GM23338 (cell line): ENCODE measurements at regions not wholly inside any gene's neighbourhood (a gene's known extent, or its start where the extent isn't known, plus 50 kb on each side); places are given as distances from the start of the nearest gene placed in this dataset.

Source experiments
- ATAC-seq: fragments of 200-7000 bp; cut with Tn5 transposase; 3 replicates; pipeline ENCODE4 v1.9.1; 2020
- DNase-seq: peaks from one replicate; pipeline ENCODE4 v3.0.0-alpha.2; 2015; ENCODE audit warnings: low spot score
- H2AFZ ChIP-seq: fragments of 200-600 bp; sonication (generic); 2 replicates; pipeline ENCODE4 v1.8.0; 2016; ENCODE audit warnings: antibody characterized with exemption, mild to moderate bottlenecking, moderate library complexity
- H3F3A ChIP-seq: fragments of 200-600 bp; sonication (generic); replicated peaks from 2 replicates; pipeline ENCODE4 v1.8.0; 2017; ENCODE audit warnings: antibody characterized with exemption, mixed run types, low read depth
- H3K27ac ChIP-seq: fragments of 200-600 bp; sonication (generic); 2 replicates; pipeline ENCODE4 v1.6.1; 2016; ENCODE audit warnings: low read depth
- H3K27me3 ChIP-seq: fragments of 200-600 bp; sonication (generic); 2 replicates; pipeline ENCODE4 v1.8.0; 2016; ENCODE audit warnings: mild to moderate bottlenecking, mixed run types, moderate library complexity; ENCODE audit not compliant: insufficient read depth
- H3K36me3 ChIP-seq: fragments of 200-600 bp; sonication (generic); 2 replicates; pipeline ENCODE4 v1.8.0; 2016; ENCODE audit warnings: mild to moderate bottlenecking; ENCODE audit not compliant: insufficient read depth
- H3K4me1 ChIP-seq: fragments of 200-600 bp; sonication (generic); 2 replicates; pipeline ENCODE4 v1.8.0; 2016; ENCODE audit warnings: mild to moderate bottlenecking, moderate library complexity; ENCODE audit not compliant: insufficient read depth
- H3K4me2 ChIP-seq: fragments of 200-600 bp; sonication (generic); 2 replicates; pipeline ENCODE4 v1.7.1; 2017; ENCODE audit warnings: mixed run types
- H3K4me3 ChIP-seq: fragments of 200-600 bp; sonication (generic); 2 replicates; pipeline ENCODE4 v1.6.1; 2016; ENCODE audit warnings: mixed run types
- H3K79me2 ChIP-seq: fragments of 200-600 bp; sonication (generic); replicated peaks from 2 replicates; pipeline ENCODE4 v1.8.0; 2017; ENCODE audit warnings: mild to moderate bottlenecking; ENCODE audit not compliant: insufficient read depth
- H3K9me2 ChIP-seq: fragments of 200-600 bp; sonication (generic); 2 replicates; pipeline ENCODE4 v1.8.0; 2017; ENCODE audit not compliant: insufficient read depth
- H4K20me1 ChIP-seq: fragments of 200-600 bp; sonication (generic); replicated peaks from 2 replicates; pipeline ENCODE4 v1.8.0; 2017; ENCODE audit warnings: mild to moderate bottlenecking; ENCODE audit not compliant: insufficient read depth
- H3K27ac Mint-ChIP-seq: 2 replicates; pipeline ENCODE4 v1.8.0; 2020; ENCODE audit warnings: inconsistent platforms, mild to moderate bottlenecking, moderate library complexity, mixed read lengths
- H3K27me3 Mint-ChIP-seq: 3 replicates; pipeline ENCODE4 v1.8.0; 2022; ENCODE audit warnings: low read depth, mild to moderate bottlenecking, moderate library complexity, mixed read lengths, inconsistent platforms; ENCODE audit not compliant: insufficient read depth, poor library complexity
- H3K36me3 Mint-ChIP-seq: 3 replicates; pipeline ENCODE4 v1.8.0; 2021; ENCODE audit warnings: low read depth, mild to moderate bottlenecking, inconsistent platforms, moderate library complexity, mixed read lengths
- H3K4me1 Mint-ChIP-seq: 3 replicates; pipeline ENCODE4 v1.8.0; 2020; ENCODE audit warnings: mild to moderate bottlenecking, inconsistent platforms, mixed read lengths
- H3K4me3 Mint-ChIP-seq: 3 replicates; pipeline ENCODE4 v1.8.0; 2021; ENCODE audit warnings: moderate library complexity, mild to moderate bottlenecking, inconsistent platforms, mixed read lengths
- H3K9me3 Mint-ChIP-seq: 3 replicates; pipeline ENCODE4 v1.8.0; 2020; ENCODE audit warnings: moderate library complexity, mild to moderate bottlenecking, inconsistent platforms, mixed read lengths
- CREB1 ChIP-seq: fragments of 250-450 bp; sonication (Bioruptor Pico); IDR thresholded peaks from 2 replicates; pipeline ENCODE4 v1.5.0; 2020; ENCODE audit warnings: low read depth, mild to moderate bottlenecking, moderate library complexity
- CTCF ChIP-seq, 2 experiments: fragments of 200-600 bp in 1 of 2; sonication (generic) in 1 of 2; conservative IDR thresholded peaks; 2 replicates each; pipeline versions ENCODE4 v1.5.1 to v1.6.1; 2016 to 2017; ENCODE audit warnings: antibody characterized with exemption in 2 of 2, low read depth in 2 of 2, mild to moderate bottlenecking in 2 of 2, moderate library complexity in 1 of 2
- EZH2phosphoT487 ChIP-seq: fragments of 200-600 bp; sonication (generic); IDR thresholded peaks from one replicate; pipeline ENCODE4 v1.8.1; 2018; ENCODE audit warnings: antibody characterized with exemption; ENCODE audit not compliant: unreplicated experiment
- REST ChIP-seq: IDR thresholded peaks from one replicate; pipeline ENCODE4 v1.6.1; 2018; ENCODE audit warnings: antibody characterized with exemption; ENCODE audit not compliant: unreplicated experiment
- TF ChIP-seq, protein P1 (sequence below): fragments of 250-450 bp; sonication (Bioruptor Pico); IDR thresholded peaks from 2 replicates; pipeline ENCODE4 v1.5.0; 2020; ENCODE audit warnings: mild to moderate bottlenecking, moderate library complexity

DNA sequence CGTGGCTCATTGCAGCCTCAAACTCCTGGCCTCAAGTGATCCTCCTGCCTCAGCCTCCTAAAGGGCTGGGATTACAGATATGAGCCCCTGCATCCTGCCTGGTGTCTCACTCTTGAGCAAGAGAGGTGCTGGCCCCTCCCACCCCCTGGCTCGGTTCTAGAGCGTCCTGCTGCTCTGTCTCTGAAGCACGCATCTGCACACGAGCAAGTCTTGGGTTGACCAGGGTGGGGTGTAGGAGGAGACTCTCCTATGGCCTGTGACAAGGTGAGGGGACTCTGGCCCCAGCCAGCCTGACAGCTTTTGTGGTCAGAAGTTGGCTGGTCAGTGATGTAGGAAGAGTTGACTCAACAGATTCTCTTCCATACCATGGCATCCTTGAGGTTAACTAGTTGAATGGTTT is 110.7 kb upstream of the CARD11 start (continued):
- TF ChIP-seq, protein P1, sequence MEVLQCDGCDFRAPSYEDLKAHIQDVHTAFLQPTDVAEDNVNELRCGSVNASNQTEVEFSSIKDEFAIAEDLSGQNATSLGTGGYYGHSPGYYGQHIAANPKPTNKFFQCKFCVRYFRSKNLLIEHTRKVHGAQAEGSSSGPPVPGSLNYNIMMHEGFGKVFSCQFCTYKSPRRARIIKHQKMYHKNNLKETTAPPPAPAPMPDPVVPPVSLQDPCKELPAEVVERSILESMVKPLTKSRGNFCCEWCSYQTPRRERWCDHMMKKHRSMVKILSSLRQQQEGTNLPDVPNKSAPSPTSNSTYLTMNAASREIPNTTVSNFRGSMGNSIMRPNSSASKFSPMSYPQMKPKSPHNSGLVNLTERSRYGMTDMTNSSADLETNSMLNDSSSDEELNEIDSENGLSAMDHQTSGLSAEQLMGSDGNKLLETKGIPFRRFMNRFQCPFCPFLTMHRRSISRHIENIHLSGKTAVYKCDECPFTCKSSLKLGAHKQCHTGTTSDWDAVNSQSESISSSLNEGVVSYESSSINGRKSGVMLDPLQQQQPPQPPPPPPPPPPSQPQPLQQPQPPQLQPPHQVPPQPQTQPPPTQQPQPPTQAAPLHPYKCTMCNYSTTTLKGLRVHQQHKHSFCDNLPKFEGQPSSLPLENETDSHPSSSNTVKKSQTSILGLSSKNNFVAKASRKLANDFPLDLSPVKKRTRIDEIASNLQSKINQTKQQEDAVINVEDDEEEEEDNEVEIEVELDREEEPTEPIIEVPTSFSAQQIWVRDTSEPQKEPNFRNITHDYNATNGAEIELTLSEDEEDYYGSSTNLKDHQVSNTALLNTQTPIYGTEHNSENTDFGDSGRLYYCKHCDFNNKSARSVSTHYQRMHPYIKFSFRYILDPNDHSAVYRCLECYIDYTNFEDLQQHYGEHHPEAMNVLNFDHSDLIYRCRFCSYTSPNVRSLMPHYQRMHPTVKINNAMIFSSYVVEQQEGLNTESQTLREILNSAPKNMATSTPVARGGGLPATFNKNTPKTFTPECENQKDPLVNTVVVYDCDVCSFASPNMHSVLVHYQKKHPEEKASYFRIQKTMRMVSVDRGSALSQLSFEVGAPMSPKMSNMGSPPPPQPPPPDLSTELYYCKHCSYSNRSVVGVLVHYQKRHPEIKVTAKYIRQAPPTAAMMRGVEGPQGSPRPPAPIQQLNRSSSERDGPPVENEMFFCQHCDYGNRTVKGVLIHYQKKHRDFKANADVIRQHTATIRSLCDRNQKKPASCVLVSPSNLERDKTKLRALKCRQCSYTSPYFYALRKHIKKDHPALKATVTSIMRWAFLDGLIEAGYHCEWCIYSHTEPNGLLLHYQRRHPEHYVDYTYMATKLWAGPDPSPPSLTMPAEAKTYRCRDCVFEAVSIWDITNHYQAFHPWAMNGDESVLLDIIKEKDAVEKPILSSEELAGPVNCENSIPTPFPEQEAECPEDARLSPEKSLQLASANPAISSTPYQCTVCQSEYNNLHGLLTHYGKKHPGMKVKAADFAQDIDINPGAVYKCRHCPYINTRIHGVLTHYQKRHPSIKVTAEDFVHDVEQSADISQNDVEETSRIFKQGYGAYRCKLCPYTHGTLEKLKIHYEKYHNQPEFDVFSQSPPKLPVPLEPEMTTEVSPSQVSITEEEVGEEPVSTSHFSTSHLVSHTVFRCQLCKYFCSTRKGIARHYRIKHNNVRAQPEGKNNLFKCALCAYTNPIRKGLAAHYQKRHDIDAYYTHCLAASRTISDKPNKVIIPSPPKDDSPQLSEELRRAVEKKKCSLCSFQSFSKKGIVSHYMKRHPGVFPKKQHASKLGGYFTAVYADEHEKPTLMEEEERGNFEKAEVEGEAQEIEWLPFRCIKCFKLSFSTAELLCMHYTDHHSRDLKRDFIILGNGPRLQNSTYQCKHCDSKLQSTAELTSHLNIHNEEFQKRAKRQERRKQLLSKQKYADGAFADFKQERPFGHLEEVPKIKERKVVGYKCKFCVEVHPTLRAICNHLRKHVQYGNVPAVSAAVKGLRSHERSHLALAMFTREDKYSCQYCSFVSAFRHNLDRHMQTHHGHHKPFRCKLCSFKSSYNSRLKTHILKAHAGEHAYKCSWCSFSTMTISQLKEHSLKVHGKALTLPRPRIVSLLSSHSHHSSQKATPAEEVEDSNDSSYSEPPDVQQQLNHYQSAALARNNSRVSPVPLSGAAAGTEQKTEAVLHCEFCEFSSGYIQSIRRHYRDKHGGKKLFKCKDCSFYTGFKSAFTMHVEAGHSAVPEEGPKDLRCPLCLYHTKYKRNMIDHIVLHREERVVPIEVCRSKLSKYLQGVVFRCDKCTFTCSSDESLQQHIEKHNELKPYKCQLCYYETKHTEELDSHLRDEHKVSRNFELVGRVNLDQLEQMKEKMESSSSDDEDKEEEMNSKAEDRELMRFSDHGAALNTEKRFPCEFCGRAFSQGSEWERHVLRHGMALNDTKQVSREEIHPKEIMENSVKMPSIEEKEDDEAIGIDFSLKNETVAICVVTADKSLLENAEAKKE = no peak
- no peak for TF ChIP-seq REST
- TF ChIP-seq CREB1 = no peak

DNA sequence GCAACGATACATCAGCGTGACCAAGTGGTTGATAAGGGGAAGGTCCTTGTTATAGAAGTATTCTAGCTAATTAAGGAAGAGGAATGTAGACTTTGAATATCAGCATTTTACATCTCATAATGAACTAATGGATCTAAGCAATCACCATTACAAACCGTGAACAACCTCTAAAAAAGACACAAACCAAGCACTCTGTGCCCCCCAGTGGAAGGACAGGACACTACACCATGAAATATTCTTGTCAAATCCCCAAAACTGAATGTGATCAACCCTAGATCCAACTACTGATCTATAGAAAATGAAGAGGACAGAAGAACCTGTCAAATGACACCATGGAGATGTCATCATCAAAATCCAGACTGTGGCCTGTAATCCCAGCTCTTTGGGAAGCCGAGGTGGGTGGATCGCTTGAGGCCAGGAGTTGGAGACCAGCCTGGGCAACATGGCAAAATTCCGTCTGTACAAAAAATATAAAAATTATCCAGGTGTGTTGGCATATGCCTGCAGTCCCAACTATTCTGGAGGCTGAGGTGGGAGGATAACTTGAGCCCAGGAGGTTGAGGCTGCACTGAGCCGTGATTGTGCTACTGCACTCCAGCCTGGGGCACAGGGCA is 111.3 kb upstream of the CARD11 start:
- no peak overlapping the region for H3K4me3 ChIP-seq
- H4K20me1 ChIP-seq = no peaks in the 10 kb centered on the region
- no peaks in the 10 kb centered on the region for H3K4me1 ChIP-seq
- H3K9me2 ChIP-seq = no peaks in the 10 kb centered on the region
- H3K27ac ChIP-seq = no peak overlapping the region
- no peaks in the 10 kb centered on the region for H3K36me3 ChIP-seq
- Mint-ChIP-seq H3K36me3 (peaks cover 3% of the 10 kb centered on the region; the same call in 2 of the 3 replicates), H3K27ac (no peak overlapping the region), H3K27me3 (peaks cover 3% of the 10 kb centered on the region), H3K9me3 (peaks cover 9% of the 10 kb centered on the region), H3K4me1 (peaks cover 11% of the 10 kb centered on the region), H3K4me3 (no peak overlapping the region)
- H3K27me3 ChIP-seq = no peaks in the 10 kb centered on the region
- ATAC-seq = no peak
- peak; percentile 80 for DNase-seq
- no peak overlapping the region for H2AFZ ChIP-seq
- no peaks in the 10 kb centered on the region for H3F3A ChIP-seq
- H3K79me2 ChIP-seq = no peaks in the 10 kb centered on the region
- no peak overlapping the region for H3K4me2 ChIP-seq
- TF ChIP-seq CTCF (conservative IDR thresholded peaks at IDR 0.05; ENCODE audit: low read depth in 2 of 2) = peak; percentile 80 to 82
- TF ChIP-seq EZH2phosphoT487 = no peak
